Nephron progenitor cell (in vitro differentiated cells): ENCODE measurements at regions not wholly inside any gene's neighbourhood (a gene's known extent, or its start where the extent isn't known, plus 50 kb on each side); places are given as distances from the start of the nearest gene placed in this dataset.
A peak's percentile ranks its signal among the peaks of the same experiment; 100 is the strongest.

Experiments
- DNase-seq: peaks from one replicate; pipeline ENCODE4 v3.0.0; 2021
- H3K27ac Mint-ChIP-seq: 2 replicates; pipeline ENCODE4 v1.8.0; 2021; ENCODE audit warnings: mild to moderate bottlenecking, moderate library complexity, mixed read lengths
- H3K27me3 Mint-ChIP-seq: 2 replicates; pipeline ENCODE4 v1.8.0; 2021; ENCODE audit warnings: mild to moderate bottlenecking, low read depth, mixed read lengths; ENCODE audit not compliant: poor library complexity
- H3K36me3 Mint-ChIP-seq: 2 replicates; pipeline ENCODE4 v1.8.0; 2021; ENCODE audit warnings: low read depth, mixed read lengths
- H3K4me1 Mint-ChIP-seq: 2 replicates; pipeline ENCODE4 v1.8.0; 2021; ENCODE audit warnings: mixed read lengths
- H3K4me3 Mint-ChIP-seq: 2 replicates; pipeline ENCODE4 v1.8.0; 2021; ENCODE audit warnings: mild to moderate bottlenecking, moderate library complexity, mixed read lengths
- H3K9me3 Mint-ChIP-seq: 2 replicates; pipeline ENCODE4 v1.8.0; 2021; ENCODE audit warnings: mild to moderate bottlenecking, moderate library complexity, mixed read lengths
- CTCF ChIP-seq: fragments of 200-600 bp; sonication (generic); IDR thresholded peaks from 2 replicates; pipeline ENCODE4 v1.5.0; 2021; ENCODE audit warnings: antibody characterized with exemption

GRCh38 chr6:156602066-156602385 is 175.2 kb upstream of the ARID1B start:
- H3K27me3 Mint-ChIP-seq = peaks cover 3% of the 10 kb centered on the region
- H3K27ac Mint-ChIP-seq = no peak overlapping the region
- H3K36me3 Mint-ChIP-seq = no peaks in the 10 kb centered on the region
- no peak for DNase-seq
- H3K9me3 Mint-ChIP-seq = peaks cover 24% of the 10 kb centered on the region
- peaks cover 37% of the 10 kb centered on the region for H3K4me1 Mint-ChIP-seq
- no peak for TF ChIP-seq CTCF
- no peak overlapping the region for H3K4me3 Mint-ChIP-seq

GRCh38 chr6:156601152-156602065 is 175.8 kb upstream of the ARID1B start:
- no peaks in the 10 kb centered on the region for H3K36me3 Mint-ChIP-seq
- peaks cover 3% of the 10 kb centered on the region for H3K27me3 Mint-ChIP-seq
- no peak for DNase-seq
- H3K9me3 Mint-ChIP-seq = peaks cover 24% of the 10 kb centered on the region
- TF ChIP-seq CTCF = no peak
- no peak overlapping the region for H3K27ac Mint-ChIP-seq
- H3K4me1 Mint-ChIP-seq = peaks cover 41% of the 10 kb centered on the region
- H3K4me3 Mint-ChIP-seq = no peak overlapping the region

- no peaks in the 10 kb centered on the region for H3K36me3 Mint-ChIP-seq
- no peak for TF ChIP-seq CTCF
- H3K27ac Mint-ChIP-seq = no peak overlapping the region
- peaks cover 3% of the 10 kb centered on the region for H3K27me3 Mint-ChIP-seq
- H3K9me3 Mint-ChIP-seq = peaks cover 21% of the 10 kb centered on the region
- no peak overlapping the region for H3K4me3 Mint-ChIP-seq
- peaks cover 41% of the 10 kb centered on the region for H3K4me1 Mint-ChIP-seq
- DNase-seq = no peak
These were observed 176.5 kb upstream of the ARID1B start for GRCh38 chr6:156600678-156601077.

- H3K27ac Mint-ChIP-seq = peak overlapping the region; percentile 9
- peaks cover 41% of the 10 kb centered on the region for H3K4me1 Mint-ChIP-seq
- TF ChIP-seq CTCF = no peak
- no peaks in the 10 kb centered on the region for H3K36me3 Mint-ChIP-seq
- peaks cover 3% of the 10 kb centered on the region for H3K27me3 Mint-ChIP-seq
- no peak overlapping the region for H3K4me3 Mint-ChIP-seq
- peaks cover 17% of the 10 kb centered on the region for H3K9me3 Mint-ChIP-seq
- no peak for DNase-seq
These were observed 177.1 kb upstream of the ARID1B start for GRCh38 chr6:156599978-156600590.

GRCh38 chr6:156599366-156599765 is 177.8 kb upstream of the ARID1B start:
- DNase-seq = no peak
- peaks cover 3% of the 10 kb centered on the region for H3K27me3 Mint-ChIP-seq
- TF ChIP-seq CTCF = no peak
- H3K27ac Mint-ChIP-seq = peak overlapping the region; percentile 92
- H3K36me3 Mint-ChIP-seq = no peaks in the 10 kb centered on the region
- no peak overlapping the region for H3K4me3 Mint-ChIP-seq
- peaks cover 12% of the 10 kb centered on the region for H3K9me3 Mint-ChIP-seq
- peaks cover 41% of the 10 kb centered on the region for H3K4me1 Mint-ChIP-seq

GRCh38 chr6:156598855-156599180 is 178.4 kb upstream of the ARID1B start:
- Mint-ChIP-seq H3K36me3 (no peaks in the 10 kb centered on the region), H3K9me3 (peaks cover 10% of the 10 kb centered on the region), H3K4me1 (peaks cover 41% of the 10 kb centered on the region), H3K4me3 (no peak overlapping the region), H3K27me3 (peaks cover 3% of the 10 kb centered on the region), H3K27ac (no peak overlapping the region)
- DNase-seq = no peak
- no peak for TF ChIP-seq CTCF
